Astrocyte (in vitro differentiated cells and primary cell): ENCODE measurements at regions not wholly inside any gene's neighbourhood (a gene's known extent, or its start where the extent isn't known, plus 50 kb on each side); places are given as distances from the start of the nearest gene placed in this dataset.

ENCODE experiments used
- DNase-seq: peaks from one replicate; pipeline ENCODE4 v3.0.0-alpha.2; 2010; ENCODE audit warnings: low read depth
- FAIRE-seq: peaks from 2 replicates; lab custom pipeline; 2011; peaks lifted over from hg19 to GRCh38; lab: Jason Lieb, UNC
- H2AFZ ChIP-seq: 2 replicates; pipeline ENCODE4 v1.6.0; 2012; ENCODE audit warnings: low read depth, low read length, inconsistent platforms
- H3K27ac ChIP-seq: 2 replicates; pipeline ENCODE4 v1.5.1; 2011; ENCODE audit warnings: low read depth, low read length, inconsistent platforms
- H3K27me3 ChIP-seq: 2 replicates; pipeline ENCODE4 v1.6.0; 2011; ENCODE audit warnings: low read length, inconsistent platforms; ENCODE audit not compliant: insufficient read depth
- H3K36me3 ChIP-seq: 2 replicates; pipeline ENCODE4 v1.5.1; 2011; ENCODE audit warnings: low read length, inconsistent platforms; ENCODE audit not compliant: insufficient read depth
- H3K4me1 ChIP-seq: 2 replicates; pipeline ENCODE4 v1.5.1; 2011; ENCODE audit warnings: low read length, inconsistent platforms; ENCODE audit not compliant: insufficient read depth
- H3K4me2 ChIP-seq: 2 replicates; pipeline ENCODE4 v1.6.0; 2012; ENCODE audit warnings: low read length, inconsistent platforms
- H3K4me3 ChIP-seq: 2 replicates; pipeline ENCODE4 v1.5.1; 2011; ENCODE audit warnings: low read depth, mild to moderate bottlenecking, low read length, inconsistent platforms; ENCODE audit not compliant: insufficient read depth
- H3K79me2 ChIP-seq: 2 replicates; pipeline ENCODE4 v1.6.0; 2012; ENCODE audit warnings: mild to moderate bottlenecking, low read length, inconsistent platforms; ENCODE audit not compliant: insufficient read depth
- H3K9ac ChIP-seq: 2 replicates; pipeline ENCODE4 v1.6.0; 2012; ENCODE audit warnings: mild to moderate bottlenecking, low read length, inconsistent platforms
- H3K9me3 ChIP-seq: 2 replicates; pipeline ENCODE4 v1.5.1; 2012; ENCODE audit warnings: low read depth, mild to moderate bottlenecking, low read length, inconsistent platforms; ENCODE audit not compliant: insufficient read depth
- H4K20me1 ChIP-seq: 2 replicates; pipeline ENCODE4 v1.6.0; 2012; ENCODE audit warnings: low read length, inconsistent platforms; ENCODE audit not compliant: insufficient read depth
- H3K27ac Mint-ChIP-seq: one replicate; pipeline ENCODE4 v1.8.0; 2021; ENCODE audit warnings: mild to moderate bottlenecking, mixed read lengths; ENCODE audit not compliant: unreplicated experiment
- H3K27me3 Mint-ChIP-seq: one replicate; pipeline ENCODE4 v1.8.0; 2021; ENCODE audit warnings: low read depth, mixed read lengths; ENCODE audit not compliant: unreplicated experiment
- H3K36me3 Mint-ChIP-seq: one replicate; pipeline ENCODE4 v1.8.0; 2021; ENCODE audit warnings: low read depth, mixed read lengths; ENCODE audit not compliant: unreplicated experiment
- H3K4me1 Mint-ChIP-seq: one replicate; pipeline ENCODE4 v1.8.0; 2021; ENCODE audit warnings: low read depth, mixed read lengths; ENCODE audit not compliant: unreplicated experiment
- H3K4me3 Mint-ChIP-seq: one replicate; pipeline ENCODE4 v1.8.0; 2021; ENCODE audit warnings: mild to moderate bottlenecking, moderate library complexity, mixed read lengths; ENCODE audit not compliant: unreplicated experiment
- H3K9me3 Mint-ChIP-seq: one replicate; pipeline ENCODE4 v1.8.0; 2021; ENCODE audit warnings: mild to moderate bottlenecking, mixed read lengths; ENCODE audit not compliant: unreplicated experiment
- CTCF ChIP-seq: IDR thresholded peaks from 2 replicates; pipeline ENCODE4 v1.5.1; 2011; ENCODE audit warnings: low read depth, mild to moderate bottlenecking, inconsistent platforms, low read length, moderate library complexity; ENCODE audit not compliant: insufficient read depth
- EZH2 ChIP-seq: IDR thresholded peaks from 2 replicates; pipeline ENCODE4 v1.6.1; 2012; ENCODE audit warnings: mild to moderate bottlenecking, low read length, inconsistent platforms; ENCODE audit not compliant: insufficient read depth

- peaks cover 5% of the 10 kb centered on the region for H3K4me1 Mint-ChIP-seq
- H3K36me3 Mint-ChIP-seq = no peaks in the 10 kb centered on the region
- no peak overlapping the region for H3K27ac ChIP-seq
- peaks cover 7% of the 10 kb centered on the region for H3K4me1 ChIP-seq
- no peak overlapping the region for H3K4me2 ChIP-seq
- H3K9me3 Mint-ChIP-seq = peaks cover 5% of the 10 kb centered on the region
- no peaks in the 10 kb centered on the region for H3K79me2 ChIP-seq
- no peak overlapping the region for H3K27ac Mint-ChIP-seq
- no peaks in the 10 kb centered on the region for H4K20me1 ChIP-seq
- no peak overlapping the region for H2AFZ ChIP-seq
- no peak for TF ChIP-seq CTCF
- no peak overlapping the region for H3K9ac ChIP-seq
- no peak overlapping the region for H3K4me3 Mint-ChIP-seq
- peak; percentile 12 for DNase-seq
- H3K27me3 ChIP-seq = no peaks in the 10 kb centered on the region
- H3K36me3 ChIP-seq = no peaks in the 10 kb centered on the region
- no peaks in the 10 kb centered on the region for H3K27me3 Mint-ChIP-seq
- no peak for FAIRE-seq
- no peak overlapping the region for H3K4me3 ChIP-seq
- H3K9me3 ChIP-seq = no peaks in the 10 kb centered on the region
These were observed 142.3 kb upstream of the CARMIL1 start for GRCh38 chr6:25136854-25137253.

DNA sequence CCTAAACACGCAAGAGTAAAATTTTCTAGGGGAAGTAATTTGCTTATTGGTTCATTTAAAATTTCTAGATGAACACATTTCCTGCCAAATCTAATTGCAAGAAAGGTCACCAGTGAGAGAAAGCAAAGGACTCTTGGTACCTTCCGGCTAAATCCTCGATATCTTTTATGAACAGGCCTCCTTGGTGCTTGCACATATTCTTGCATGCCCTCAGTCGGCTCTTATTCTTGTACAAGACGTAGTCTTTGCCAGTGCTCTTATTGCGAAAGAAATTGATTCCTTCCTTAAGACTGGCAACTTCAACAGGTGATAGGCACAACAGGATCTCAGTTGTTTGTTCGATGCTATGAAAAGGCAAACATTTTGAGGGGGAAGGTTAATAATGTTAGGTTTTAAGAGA lies 141.7 kb upstream of the CARMIL1 start:
- Histone ChIP-seq H2AFZ (no peak overlapping the region), H3K27ac (no peak overlapping the region), H4K20me1 (no peaks in the 10 kb centered on the region), H3K4me1 (peaks cover 7% of the 10 kb centered on the region), H3K4me3 (no peak overlapping the region), H3K79me2 (no peaks in the 10 kb centered on the region), H3K9ac (no peak overlapping the region), H3K27me3 (no peaks in the 10 kb centered on the region), H3K4me2 (peak overlapping the region; percentile 84), H3K36me3 (no peaks in the 10 kb centered on the region), H3K9me3 (no peaks in the 10 kb centered on the region)
- H3K4me3 Mint-ChIP-seq = no peak overlapping the region
- DNase-seq = no peak
- H3K36me3 Mint-ChIP-seq = no peaks in the 10 kb centered on the region
- H3K27me3 Mint-ChIP-seq = no peaks in the 10 kb centered on the region
- H3K4me1 Mint-ChIP-seq = peaks cover 5% of the 10 kb centered on the region
- TF ChIP-seq CTCF (no peak), EZH2 (no peak)
- FAIRE-seq = no peak
- H3K9me3 Mint-ChIP-seq = peaks cover 5% of the 10 kb centered on the region
- no peak overlapping the region for H3K27ac Mint-ChIP-seq

- no peak overlapping the region for H3K27ac Mint-ChIP-seq
- no peaks in the 10 kb centered on the region for H4K20me1 ChIP-seq
These were observed 141.3 kb upstream of the CARMIL1 start for GRCh38 chr6:25137916-25138232.

More at GRCh38 chr6:25137916-25138232, 141.3 kb upstream of the CARMIL1 start:
- peaks cover 5% of the 10 kb centered on the region for H3K9me3 Mint-ChIP-seq
- H2AFZ ChIP-seq = peak overlapping the region; percentile 82
- no peaks in the 10 kb centered on the region for H3K9me3 ChIP-seq
- FAIRE-seq (no peak), DNase-seq (no peak)
- H3K9ac ChIP-seq = peak overlapping the region; percentile 60
- no peaks in the 10 kb centered on the region for H3K36me3 Mint-ChIP-seq
- H3K4me3 ChIP-seq = peak overlapping the region; percentile 54
- H3K79me2 ChIP-seq = no peaks in the 10 kb centered on the region
- no peak for TF ChIP-seq EZH2
- no peak for TF ChIP-seq CTCF
- peaks cover 5% of the 10 kb centered on the region for H3K4me1 Mint-ChIP-seq
- H3K4me3 Mint-ChIP-seq = no peak overlapping the region
- H3K4me1 ChIP-seq = peaks cover 7% of the 10 kb centered on the region
- H3K27me3 Mint-ChIP-seq = no peaks in the 10 kb centered on the region
- H3K36me3 ChIP-seq = no peaks in the 10 kb centered on the region
- H3K27ac ChIP-seq = no peak overlapping the region
- H3K27me3 ChIP-seq = no peaks in the 10 kb centered on the region
- peak overlapping the region; percentile 84 for H3K4me2 ChIP-seq
